Fibroblast of the aortic adventitia (primary cell): ENCODE measurements at regions not wholly inside any gene's neighbourhood (a gene's known extent, or its start where the extent isn't known, plus 50 kb on each side); places are given as distances from the start of the nearest gene placed in this dataset.

ENCODE experiments used
- DNase-seq: peaks from one replicate; pipeline ENCODE4 v3.0.0-alpha.2; 2010; ENCODE audit warnings: low read depth
- H3K4me3 ChIP-seq: 2 replicates; pipeline ENCODE4 v1.5.1; 2011; ENCODE audit warnings: low read depth, mild to moderate bottlenecking, control low read depth, low read length, moderate library complexity
- TF ChIP-seq, protein P1 (sequence below): IDR thresholded peaks from 2 replicates; pipeline ENCODE4 v1.5.1; 2011; ENCODE audit warnings: mild to moderate bottlenecking, low read length, control low read depth, inconsistent platforms; ENCODE audit not compliant: insufficient read depth

DNA sequence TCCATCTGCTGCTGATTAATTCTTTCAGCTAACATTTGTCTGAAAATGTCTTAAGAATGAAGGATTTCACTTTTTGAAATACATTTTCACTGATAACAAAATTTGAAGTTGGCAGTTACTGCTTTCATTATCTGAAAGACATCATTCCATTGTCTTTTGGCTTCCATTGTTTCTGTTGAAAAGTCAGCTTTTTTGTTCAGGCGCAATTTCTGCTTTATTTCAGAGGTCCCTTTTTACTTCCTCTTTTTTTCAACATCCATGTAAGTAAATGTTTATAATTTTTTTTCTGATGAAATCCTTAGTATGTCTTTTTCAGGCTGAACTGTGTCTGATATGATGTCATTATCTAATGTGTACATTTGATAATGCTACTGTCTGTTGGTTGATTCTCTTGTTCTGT lies 184.2 kb downstream of the RND3 start:
- TF ChIP-seq, protein P1, sequence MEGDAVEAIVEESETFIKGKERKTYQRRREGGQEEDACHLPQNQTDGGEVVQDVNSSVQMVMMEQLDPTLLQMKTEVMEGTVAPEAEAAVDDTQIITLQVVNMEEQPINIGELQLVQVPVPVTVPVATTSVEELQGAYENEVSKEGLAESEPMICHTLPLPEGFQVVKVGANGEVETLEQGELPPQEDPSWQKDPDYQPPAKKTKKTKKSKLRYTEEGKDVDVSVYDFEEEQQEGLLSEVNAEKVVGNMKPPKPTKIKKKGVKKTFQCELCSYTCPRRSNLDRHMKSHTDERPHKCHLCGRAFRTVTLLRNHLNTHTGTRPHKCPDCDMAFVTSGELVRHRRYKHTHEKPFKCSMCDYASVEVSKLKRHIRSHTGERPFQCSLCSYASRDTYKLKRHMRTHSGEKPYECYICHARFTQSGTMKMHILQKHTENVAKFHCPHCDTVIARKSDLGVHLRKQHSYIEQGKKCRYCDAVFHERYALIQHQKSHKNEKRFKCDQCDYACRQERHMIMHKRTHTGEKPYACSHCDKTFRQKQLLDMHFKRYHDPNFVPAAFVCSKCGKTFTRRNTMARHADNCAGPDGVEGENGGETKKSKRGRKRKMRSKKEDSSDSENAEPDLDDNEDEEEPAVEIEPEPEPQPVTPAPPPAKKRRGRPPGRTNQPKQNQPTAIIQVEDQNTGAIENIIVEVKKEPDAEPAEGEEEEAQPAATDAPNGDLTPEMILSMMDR, result no peak

DNA sequence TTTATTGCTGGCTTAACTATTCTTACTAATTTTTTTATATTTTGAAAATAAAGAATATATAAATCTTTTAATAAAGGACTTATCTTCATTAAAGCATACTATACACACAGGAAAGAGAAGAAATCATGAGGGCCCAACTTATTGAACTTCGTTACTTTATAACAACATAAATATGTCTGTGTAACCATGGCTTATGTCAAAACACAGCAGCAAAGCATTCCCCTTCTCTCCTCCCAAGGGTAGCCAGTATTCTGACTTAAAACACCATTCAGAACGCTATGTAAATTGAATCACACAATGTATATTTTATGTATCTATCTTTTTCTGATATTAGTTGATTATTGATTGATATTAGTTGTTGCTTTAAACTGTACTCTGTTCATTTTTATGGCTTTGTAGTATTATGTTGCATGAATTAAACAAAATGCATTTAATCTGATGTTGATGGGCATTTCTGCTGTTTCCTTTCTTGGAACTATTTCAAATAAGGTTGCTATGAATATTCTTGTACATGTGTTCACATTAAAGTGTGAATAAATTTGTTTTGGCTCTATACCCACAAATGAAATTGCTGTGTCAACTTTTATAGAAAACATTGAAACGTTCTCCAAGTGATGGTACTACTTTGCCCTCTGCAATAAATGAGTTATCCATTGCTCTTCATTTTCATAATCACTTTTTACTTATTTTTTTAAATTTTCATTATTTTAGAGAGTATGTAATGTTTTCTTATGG lies 188.7 kb downstream of the RND3 start:
- TF ChIP-seq, protein P1, result no peak
- no peak for DNase-seq
- H3K4me3 ChIP-seq, result no peak overlapping the region

More for the DNA sequence above, 184.2 kb downstream of the RND3 start:
- H3K4me3 ChIP-seq, result no peak overlapping the region
- DNase-seq, result no peak

DNA sequence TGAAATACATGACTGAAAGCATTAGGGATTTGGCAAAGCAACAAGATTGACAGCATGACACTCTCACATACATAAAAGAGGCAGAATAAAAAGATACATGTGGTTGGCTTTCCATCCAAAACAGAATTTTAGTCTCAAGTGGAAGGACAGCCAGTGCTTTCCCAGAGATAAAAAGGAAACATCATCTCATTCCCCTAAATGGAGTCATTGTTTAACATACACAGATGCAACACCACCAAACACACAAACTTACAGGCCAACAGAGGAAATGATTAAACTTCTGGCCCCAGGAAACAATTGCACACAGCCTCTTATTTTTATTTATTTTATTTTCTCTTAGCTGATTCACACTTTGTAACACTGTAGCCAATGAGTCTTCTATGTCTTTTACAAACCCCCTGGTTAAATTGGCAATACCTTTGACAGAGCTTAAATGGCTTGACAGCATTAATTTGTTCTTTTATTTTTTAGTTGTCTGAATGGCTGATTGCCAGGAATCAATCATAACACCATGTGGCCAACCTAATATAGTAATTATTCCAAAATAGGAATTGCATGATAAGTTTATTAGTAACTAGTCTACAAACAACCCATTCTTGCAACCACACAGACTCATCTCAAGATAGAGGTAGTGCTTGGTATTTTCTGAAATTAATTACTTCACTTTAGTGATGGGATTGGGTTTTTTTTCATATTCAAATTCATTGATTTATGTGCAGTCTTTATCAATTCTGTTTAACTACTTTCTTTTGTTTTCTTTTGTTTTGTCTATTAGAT lies 190.5 kb downstream of the RND3 start:
- TF ChIP-seq, protein P1, result no peak
- no peak overlapping the region for H3K4me3 ChIP-seq
- DNase-seq, result peak; percentile 56

DNA sequence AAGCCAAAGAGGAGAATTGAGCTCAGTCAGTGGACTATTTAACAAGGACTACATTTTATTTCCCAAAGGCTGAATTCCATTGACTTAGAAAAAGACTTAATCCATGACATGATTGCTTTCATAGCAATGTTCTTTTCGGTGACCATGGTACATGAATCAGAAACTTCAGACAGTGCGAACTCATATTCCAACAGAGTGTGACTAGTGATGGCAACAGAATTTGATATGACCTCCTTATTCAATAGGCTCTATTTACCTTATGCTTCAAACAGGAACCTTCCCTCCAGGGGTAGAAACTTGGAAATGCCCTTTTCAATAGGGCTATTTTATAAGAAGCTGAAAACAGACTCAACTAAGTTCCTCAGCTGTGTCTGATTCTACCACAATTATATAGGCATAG lies 191.9 kb downstream of the RND3 start:
- no peak for DNase-seq
- H3K4me3 ChIP-seq, result no peak overlapping the region
- TF ChIP-seq, protein P1, result no peak

DNA sequence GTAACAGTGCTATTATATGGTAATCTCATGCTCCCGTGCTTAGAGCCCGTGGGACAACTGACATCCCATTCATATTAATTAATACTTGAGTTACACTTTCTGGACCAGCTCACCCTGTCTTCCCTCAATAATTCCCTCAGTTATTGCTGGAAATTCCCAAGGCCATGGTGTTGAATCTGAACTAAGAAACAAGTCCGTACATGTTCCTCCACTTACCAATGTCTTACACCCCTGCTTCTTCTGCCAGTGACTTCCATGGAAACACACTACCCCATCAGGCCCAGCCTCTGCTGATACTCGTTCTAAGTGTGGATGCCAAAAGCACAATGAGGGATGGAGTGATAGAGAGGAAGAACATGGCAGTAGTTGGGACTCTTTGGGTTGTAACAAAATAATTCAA lies 193.7 kb downstream of the RND3 start:
- TF ChIP-seq, protein P1, result no peak

DNA sequence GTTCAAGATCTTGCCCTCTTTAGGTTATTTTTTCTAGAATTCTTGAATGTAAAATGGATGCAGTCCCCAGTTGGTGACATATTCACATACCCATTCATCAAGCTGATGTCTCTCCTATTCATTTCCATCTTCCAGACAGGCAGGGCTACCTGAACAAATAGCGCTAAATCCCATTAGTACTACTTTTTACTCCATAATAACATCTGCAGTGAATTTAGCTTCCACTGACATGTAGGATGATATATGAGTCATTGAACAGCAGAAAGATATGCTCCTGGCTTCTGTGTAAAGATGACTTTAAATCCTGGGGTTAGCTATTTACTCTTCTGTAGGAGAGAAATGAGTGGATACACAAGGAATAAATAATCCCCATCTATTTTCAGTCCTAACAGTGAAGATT lies 194.7 kb downstream of the RND3 start:
- TF ChIP-seq, protein P1, result no peak
- H3K4me3 ChIP-seq, result no peak overlapping the region
- DNase-seq, result peak; percentile 54

More for the DNA sequence above, 193.7 kb downstream of the RND3 start:
- no peak overlapping the region for H3K4me3 ChIP-seq
- DNase-seq, result no peak
